Prostate gland (tissue), 2 donors: ENCODE measurements at regions not wholly inside any gene's neighbourhood (a gene's known extent, or its start where the extent isn't known, plus 50 kb on each side); places are given as distances from the start of the nearest gene placed in this dataset.

ENCODE experiments used
- DNase-seq: peaks from one replicate; pipeline ENCODE4 v3.0.0-alpha.2; 2019; ENCODE audit warnings: low spot score
- H3K27ac ChIP-seq, 2 donors: fragments of 200-600 bp; sonication (generic); 2 replicates each; pipeline ENCODE4 v1.5.1; 2017 to 2019
- H3K27me3 ChIP-seq: fragments of 200-600 bp; sonication (generic); replicated peaks from 2 replicates; pipeline ENCODE4 v1.5.1; 2019; ENCODE audit not compliant: insufficient read depth
- H3K36me3 ChIP-seq, 2 donors: fragments of 200-600 bp; sonication (generic); 1 replicate in 1 of 2; 2 replicates in 1 of 2; pipeline versions ENCODE4 v1.5.1 to v1.8.1; 2017 to 2019
- H3K4me1 ChIP-seq: fragments of 200-600 bp; sonication (generic); replicated peaks from 2 replicates; pipeline ENCODE4 v1.5.1; 2019
- H3K4me3 ChIP-seq, 2 donors: fragments of 200-600 bp; sonication (generic); 2 replicates each; pipeline ENCODE4 v1.5.1; 2017 to 2019
- H3K9me3 ChIP-seq: fragments of 200-600 bp; sonication (generic); 2 replicates; pipeline ENCODE4 v1.5.1; 2017
- POLR2A ChIP-seq: fragments of 450-650 bp; IDR thresholded peaks from one replicate; pipeline ENCODE4 v1.6.1; 2016; ENCODE audit warnings: antibody characterized with exemption, mild to moderate bottlenecking
- POLR2AphosphoS5 ChIP-seq: sonication (generic); formaldehyde crosslinking; IDR thresholded peaks from one replicate; pipeline ENCODE4 v1.6.1; 2017; ENCODE audit warnings: antibody characterized with exemption
- WGBS: methylation state at CpG from one replicate; pipeline ENCODE4 v1.1.5; 2018; 5-methylcytosine and 5-hydroxymethylcytosine counted together
- intact Hi-C: fragments of 100-400 bp; cut with DNase I; formaldehyde crosslinking; loops from one replicate; pipeline ENCODE4 v1.14.2; 2022
- TF ChIP-seq, protein P1 (sequence below), 4 experiments: fragments of 200-600 bp in 2 of 4; fragments of 450-650 bp in 2 of 4; sonication (generic) in 2 of 4; IDR thresholded peaks; 1 replicate in 3 of 4; 2 replicates in 1 of 4; pipeline ENCODE4 v1.5.1; 2016 to 2019; ENCODE audit warnings: antibody characterized with exemption in 4 of 4, mild to moderate bottlenecking in 2 of 4, moderate library complexity in 2 of 4

DNA sequence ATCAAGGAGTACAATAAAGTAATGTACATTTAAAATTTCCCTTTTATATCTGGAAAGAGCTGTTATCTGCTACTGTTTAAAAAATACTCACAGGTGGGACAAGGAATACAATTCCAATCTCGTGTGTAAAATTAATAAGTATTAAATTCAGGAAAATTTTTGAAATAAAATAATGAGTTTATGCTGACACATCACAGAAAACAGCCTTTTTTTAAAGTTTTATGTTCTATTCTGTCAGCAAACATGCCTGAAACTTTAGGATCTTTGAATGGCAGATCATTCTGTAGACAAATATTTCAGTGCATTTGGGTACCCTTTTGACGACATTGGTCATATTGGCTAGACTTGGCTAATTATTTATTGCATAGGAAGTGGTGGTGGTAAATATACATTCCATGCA is 254.4 kb upstream of the ETAA1 start:
- no peak overlapping the region for H3K27ac ChIP-seq
- no peak for DNase-seq
- 66% methylated on average over 2 of the region's 2 CpGs for WGBS
- TF ChIP-seq POLR2AphosphoS5, result no peak
- TF ChIP-seq, protein P1, sequence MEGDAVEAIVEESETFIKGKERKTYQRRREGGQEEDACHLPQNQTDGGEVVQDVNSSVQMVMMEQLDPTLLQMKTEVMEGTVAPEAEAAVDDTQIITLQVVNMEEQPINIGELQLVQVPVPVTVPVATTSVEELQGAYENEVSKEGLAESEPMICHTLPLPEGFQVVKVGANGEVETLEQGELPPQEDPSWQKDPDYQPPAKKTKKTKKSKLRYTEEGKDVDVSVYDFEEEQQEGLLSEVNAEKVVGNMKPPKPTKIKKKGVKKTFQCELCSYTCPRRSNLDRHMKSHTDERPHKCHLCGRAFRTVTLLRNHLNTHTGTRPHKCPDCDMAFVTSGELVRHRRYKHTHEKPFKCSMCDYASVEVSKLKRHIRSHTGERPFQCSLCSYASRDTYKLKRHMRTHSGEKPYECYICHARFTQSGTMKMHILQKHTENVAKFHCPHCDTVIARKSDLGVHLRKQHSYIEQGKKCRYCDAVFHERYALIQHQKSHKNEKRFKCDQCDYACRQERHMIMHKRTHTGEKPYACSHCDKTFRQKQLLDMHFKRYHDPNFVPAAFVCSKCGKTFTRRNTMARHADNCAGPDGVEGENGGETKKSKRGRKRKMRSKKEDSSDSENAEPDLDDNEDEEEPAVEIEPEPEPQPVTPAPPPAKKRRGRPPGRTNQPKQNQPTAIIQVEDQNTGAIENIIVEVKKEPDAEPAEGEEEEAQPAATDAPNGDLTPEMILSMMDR (IDR thresholded peaks at IDR 0.05), result no peak
- H3K36me3 ChIP-seq, result no peaks in the 10 kb centered on the region
- no peaks in the 10 kb centered on the region for H3K4me1 ChIP-seq
- H3K9me3 ChIP-seq, result no peaks in the 10 kb centered on the region
- no peak overlapping the region for H3K4me3 ChIP-seq
- intact Hi-C loops, result no loop called here
- no peaks in the 10 kb centered on the region for H3K27me3 ChIP-seq

DNA sequence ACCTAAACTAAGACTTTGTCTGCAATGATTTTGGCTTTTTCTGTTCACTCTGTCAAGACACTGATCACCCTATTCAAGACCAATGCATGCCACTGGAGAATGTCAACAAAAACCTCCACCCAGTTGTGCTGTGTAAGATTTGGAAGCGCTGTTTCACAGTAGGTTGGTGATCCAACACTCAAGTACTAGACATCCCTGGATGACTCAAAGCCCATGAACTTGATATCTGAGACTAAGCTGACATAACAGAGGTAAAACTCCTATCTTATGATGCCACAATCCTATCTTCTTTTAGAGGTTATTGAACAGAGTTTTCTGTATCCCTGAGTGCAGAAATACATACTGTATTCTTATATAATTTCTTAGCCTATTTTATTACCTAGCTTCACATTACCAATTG is 251.3 kb upstream of the ETAA1 start:
- H3K36me3 ChIP-seq, result no peaks in the 10 kb centered on the region
- H3K4me1 ChIP-seq, result no peaks in the 10 kb centered on the region
- intact Hi-C loops, result no loop called here
- no peaks in the 10 kb centered on the region for H3K9me3 ChIP-seq
- no peak overlapping the region for H3K4me3 ChIP-seq
- no peaks in the 10 kb centered on the region for H3K27me3 ChIP-seq
- 96% methylated on average over 1 of the region's 1 CpG for WGBS
- TF ChIP-seq POLR2AphosphoS5 (no peak), POLR2A (no peak)
- TF ChIP-seq, protein P1 (IDR thresholded peaks at IDR 0.05), result no peak
- H3K27ac ChIP-seq, result no peak overlapping the region
- DNase-seq, result no peak

DNA sequence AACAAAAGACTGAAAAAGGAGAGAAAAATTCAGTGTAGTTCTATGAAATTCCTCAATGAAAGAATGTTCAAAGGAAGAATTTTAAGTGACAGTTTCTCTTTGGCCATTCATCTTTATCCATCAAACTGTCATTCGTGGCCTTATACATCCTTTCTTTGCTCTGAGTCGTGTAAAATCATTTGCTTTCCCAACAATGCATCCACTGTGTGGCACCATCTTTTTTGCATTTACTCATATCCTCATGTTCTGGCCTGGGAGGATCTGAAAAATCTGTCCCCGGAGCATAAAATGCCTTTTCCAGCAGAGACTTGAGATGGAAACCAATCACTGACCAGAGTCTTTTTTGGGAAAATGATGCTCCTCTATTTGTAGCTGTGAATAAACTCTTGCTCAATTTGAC is 240.3 kb upstream of the ETAA1 start:
- TF ChIP-seq, protein P1 (IDR thresholded peaks at IDR 0.05), result no peak
- no peak for TF ChIP-seq POLR2A
- TF ChIP-seq POLR2AphosphoS5, result no peak
- Histone ChIP-seq H3K27me3 (no peaks in the 10 kb centered on the region), H3K4me3 (no peak overlapping the region), H3K36me3 (no peaks in the 10 kb centered on the region), H3K27ac (no peak overlapping the region), H3K4me1 (no peaks in the 10 kb centered on the region), H3K9me3 (no peaks in the 10 kb centered on the region)
- no peak for DNase-seq
- intact Hi-C loops, result no loop called here
- WGBS, result 64% methylated on average over 3 of the region's 3 CpGs

DNA sequence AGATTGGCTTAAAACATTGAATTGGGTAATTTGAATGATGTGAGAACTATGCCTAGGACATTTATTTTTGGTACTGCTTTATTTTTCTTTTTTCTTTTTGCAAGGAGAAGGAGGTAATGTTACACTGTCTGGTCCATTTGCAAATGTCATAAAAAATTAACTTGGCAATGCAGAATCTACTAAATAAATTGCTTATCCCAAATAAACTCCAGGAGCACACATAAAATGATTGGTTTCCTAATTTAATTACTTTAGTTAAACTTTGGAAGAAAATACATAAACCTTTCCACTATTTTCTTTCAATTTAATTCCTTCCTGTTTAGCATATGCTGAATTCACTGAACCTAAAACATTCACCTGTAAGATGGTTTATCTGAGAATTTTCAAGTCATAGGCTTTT is 238.4 kb upstream of the ETAA1 start:
- TF ChIP-seq, protein P1 (IDR thresholded peaks at IDR 0.05), result no peak
- TF ChIP-seq POLR2A (no peak), POLR2AphosphoS5 (no peak)
- H3K9me3 ChIP-seq, result no peaks in the 10 kb centered on the region
- H3K4me1 ChIP-seq, result no peaks in the 10 kb centered on the region
- no peak for DNase-seq
- H3K4me3 ChIP-seq, result no peak overlapping the region
- H3K27me3 ChIP-seq, result no peaks in the 10 kb centered on the region
- no peaks in the 10 kb centered on the region for H3K36me3 ChIP-seq
- no peak overlapping the region for H3K27ac ChIP-seq
- intact Hi-C loops, result no loop called here

DNA sequence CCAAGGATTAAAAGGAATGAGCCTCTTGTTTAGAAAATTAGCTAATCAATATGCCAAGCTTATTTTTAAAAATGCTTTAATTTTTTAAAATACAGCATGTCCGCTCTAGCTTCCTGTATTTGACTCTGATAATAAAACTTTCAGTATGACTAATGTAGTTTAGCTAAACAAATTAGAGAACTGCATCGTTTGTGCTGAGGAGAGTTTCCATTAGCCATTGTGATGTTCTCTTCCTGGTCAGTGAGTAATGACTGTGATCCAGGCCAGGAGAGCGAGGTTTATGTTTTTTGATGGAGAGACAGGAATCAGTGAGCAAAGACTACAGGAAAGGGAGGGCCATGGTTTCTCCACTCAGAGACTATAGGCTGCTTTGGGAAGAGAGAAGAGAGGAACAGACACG is 237.2 kb upstream of the ETAA1 start:
- intact Hi-C loops, result no loop called here
- Histone ChIP-seq H3K27me3 (no peaks in the 10 kb centered on the region), H3K27ac (peak overlapping the region; percentile 16 to 34), H3K4me3 (no peak overlapping the region), H3K9me3 (no peaks in the 10 kb centered on the region), H3K4me1 (no peaks in the 10 kb centered on the region), H3K36me3 (no peaks in the 10 kb centered on the region)
- no peak for DNase-seq
- WGBS, result 51% methylated on average over 4 of the region's 4 CpGs
- no peak for TF ChIP-seq POLR2AphosphoS5
